T-helper 2 cell treated with Interferon-gamma antibody and Interleukin-4, amounts not matched to agents 100 ng/mL and 5 ng/mL, for 36 hours (primary cell): ENCODE measurements at regions not wholly inside any gene's neighbourhood (a gene's known extent, or its start where the extent isn't known, plus 50 kb on each side); places are given as distances from the start of the nearest gene placed in this dataset.
"Not testable (repeated sequence)": the region's sequence is repeated elsewhere in the genome, so short reads cannot be mapped to it uniquely, and the experiment has no call there.

ENCODE experiments used
- intact Hi-C: fragments of 100-400 bp; cut with micrococcal nuclease; formaldehyde crosslinking; loops from one replicate; pipeline ENCODE4 v1.15.1; 2023

DNA sequence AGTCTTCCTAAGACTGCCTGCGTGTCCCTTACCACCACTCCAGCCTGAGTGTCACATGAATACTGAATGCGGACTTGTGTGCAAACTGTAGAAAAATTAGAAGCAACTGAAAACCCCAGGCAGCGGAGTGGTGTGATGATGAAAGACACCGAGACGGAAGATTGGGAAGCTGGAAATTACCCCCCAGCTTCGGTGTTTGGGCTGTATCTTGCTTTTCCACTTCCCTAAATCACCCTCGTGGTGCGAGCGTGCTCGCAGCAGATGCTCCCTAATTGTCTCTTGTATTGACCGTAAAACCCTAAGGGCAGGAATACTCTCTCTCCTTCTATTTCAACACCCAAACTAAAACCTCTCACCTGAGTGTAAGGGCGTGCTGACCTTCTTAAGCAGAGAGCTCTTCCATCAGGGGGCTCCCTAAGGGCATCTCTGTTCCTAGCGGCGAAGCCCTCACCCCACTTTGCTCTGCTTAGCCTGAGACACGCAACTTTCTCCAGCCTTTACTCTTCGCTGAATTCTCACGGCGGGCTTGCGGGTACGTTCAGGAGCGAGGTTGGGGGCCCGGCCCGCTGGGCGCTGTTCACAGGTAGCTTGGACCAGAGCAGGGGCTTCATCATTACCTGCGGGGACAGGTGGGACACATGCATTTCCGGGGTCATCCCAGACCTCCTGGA is 62.4 kb downstream of the CRYBB2 start:
- intact Hi-C loops: no loop called here

DNA sequence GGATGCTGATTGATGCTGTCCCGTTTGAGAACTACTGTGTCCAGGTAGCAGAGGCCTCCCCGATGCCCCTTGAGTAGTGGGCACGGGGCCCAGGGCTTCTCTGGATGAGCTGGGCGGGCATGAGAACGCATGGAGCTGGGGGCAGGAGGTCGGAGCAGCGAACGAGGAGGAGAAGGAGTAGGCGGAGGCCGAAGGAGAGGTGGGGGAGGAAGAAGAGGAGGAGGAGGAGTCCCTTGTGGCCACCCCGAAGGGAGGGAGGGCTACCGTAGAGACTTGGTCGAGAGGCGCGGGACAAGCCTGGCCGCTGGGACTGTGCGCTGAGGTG is 62.9 kb downstream of the CRYBB2 start:
- intact Hi-C loops: no loop called here

DNA sequence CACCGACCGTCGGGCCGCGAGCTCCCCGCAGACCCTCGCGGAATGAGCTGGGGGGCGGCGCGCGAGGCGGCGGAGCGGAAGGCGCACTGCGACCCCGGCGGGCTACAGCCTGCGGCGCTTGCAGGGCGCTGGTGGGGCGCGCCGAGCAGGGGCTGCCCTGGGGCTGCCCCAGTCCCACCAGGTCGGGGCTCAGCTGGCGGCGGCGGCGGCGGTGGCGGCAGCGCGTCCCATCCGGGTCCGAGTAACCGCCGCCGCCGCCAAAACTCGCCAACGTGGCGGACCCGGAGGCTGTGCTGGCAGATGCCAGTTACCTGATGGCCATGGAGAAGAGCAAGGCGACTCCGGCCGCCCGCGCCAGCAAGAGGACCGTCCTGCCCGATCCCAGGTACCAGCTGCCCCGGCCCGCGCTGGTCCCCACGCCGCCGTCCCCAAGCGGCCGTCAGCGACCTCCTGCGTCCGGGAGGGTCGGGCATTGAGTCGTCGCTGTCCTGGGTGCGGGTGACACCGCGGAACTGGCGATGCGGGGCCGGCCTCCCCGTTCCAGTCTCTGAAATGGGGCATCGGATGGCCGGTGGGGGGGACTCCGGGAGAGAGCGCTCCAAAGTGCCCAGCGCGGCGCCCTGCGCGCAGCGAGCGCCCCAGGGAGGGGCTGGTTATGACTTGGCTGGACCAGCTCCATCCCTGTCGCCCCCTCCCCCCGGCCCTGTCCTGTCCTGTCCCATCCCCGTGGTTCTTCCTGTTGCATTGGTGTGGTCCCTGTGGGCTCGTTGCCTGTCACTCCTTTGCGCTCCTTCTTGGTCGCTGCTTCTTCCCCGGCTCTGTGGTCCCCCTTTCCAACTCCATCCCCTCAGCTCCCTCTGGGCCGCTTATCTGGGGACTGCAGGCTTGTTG is 63.5 kb downstream of the CRYBB2 start:
- intact Hi-C loops: no loop called here

DNA sequence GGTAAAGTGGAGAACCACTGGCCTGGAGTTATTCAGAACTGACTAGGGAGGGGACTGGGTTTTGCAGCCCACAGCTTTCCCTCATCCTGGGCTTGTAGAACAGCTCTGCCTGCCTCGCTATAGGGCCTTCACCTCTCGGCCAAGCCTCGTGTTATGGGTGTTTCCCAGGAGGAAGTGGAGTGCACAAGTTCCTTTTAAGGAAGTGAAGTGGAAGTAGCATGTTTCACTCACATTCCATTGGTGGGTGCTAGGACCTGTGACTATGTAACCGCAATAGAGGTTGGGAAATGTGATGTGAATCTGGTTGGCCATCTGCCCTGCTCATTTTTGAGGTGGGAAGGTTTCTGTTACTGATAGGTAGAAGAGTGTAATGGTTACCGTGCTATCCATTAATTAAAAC is 69.0 kb downstream of the CRYBB2 start:
- intact Hi-C loops: not testable (repeated sequence)

DNA sequence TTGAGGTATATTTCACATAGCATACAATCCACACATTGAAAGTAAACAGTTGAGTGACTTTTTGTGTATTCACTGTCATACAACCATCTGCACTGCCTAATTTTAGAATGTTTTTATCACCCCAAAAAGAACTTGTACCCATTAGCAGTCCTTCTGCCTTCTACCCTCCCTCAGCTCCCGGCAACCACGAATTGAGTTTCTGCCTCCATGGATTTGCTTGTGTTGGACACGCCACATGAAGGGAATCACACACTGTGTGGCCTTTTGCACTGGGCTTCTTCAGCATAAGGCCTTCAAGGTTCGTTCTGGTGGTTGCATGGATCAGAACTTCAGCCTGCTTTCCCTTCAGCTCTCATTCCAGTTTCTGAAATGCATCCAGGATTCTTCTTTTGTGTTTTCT is 82.5 kb downstream of the CRYBB2 start:
- intact Hi-C loops: not testable (repeated sequence)

DNA sequence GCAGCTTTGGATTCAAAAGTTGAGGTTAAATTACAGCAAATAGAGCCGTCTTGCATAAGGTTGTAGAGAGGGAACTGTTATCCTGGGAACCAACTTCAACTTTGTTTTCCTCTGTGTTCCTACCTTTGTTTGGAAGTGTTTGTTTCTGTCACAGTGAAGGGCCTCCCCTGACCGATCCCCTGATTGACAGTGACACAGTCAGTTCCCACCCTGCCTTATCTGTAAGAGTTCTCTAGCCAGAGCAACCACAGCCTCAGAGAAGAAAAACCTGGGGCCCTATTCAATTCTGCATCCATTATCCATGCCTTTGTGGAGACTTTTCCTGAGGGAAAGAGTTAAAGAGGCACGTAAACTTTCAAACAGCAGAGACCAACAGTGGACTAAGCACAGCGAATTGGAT is 90.1 kb downstream of the CRYBB2 start:
- intact Hi-C loops: not testable (repeated sequence)

DNA sequence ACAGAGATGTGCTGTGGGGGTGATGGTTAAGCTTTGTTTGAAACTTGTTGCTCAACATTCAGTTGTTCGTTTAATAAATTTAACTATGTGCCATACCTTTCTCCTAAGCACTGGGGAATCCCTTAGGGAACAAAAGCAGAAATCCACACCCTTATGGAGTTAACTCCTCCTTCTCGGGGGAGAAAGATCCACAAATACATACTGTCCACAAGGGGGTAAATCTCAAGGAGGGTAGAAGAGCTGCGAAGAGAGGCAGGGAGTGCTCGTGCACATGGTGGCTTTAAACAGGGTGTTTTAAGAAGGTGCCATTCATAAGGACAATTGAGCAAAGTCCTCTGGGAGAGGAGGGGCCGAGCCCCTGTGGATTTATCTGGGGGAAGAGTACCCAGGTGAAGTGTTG is 92.5 kb downstream of the CRYBB2 start:
- intact Hi-C loops: not testable (repeated sequence)

DNA sequence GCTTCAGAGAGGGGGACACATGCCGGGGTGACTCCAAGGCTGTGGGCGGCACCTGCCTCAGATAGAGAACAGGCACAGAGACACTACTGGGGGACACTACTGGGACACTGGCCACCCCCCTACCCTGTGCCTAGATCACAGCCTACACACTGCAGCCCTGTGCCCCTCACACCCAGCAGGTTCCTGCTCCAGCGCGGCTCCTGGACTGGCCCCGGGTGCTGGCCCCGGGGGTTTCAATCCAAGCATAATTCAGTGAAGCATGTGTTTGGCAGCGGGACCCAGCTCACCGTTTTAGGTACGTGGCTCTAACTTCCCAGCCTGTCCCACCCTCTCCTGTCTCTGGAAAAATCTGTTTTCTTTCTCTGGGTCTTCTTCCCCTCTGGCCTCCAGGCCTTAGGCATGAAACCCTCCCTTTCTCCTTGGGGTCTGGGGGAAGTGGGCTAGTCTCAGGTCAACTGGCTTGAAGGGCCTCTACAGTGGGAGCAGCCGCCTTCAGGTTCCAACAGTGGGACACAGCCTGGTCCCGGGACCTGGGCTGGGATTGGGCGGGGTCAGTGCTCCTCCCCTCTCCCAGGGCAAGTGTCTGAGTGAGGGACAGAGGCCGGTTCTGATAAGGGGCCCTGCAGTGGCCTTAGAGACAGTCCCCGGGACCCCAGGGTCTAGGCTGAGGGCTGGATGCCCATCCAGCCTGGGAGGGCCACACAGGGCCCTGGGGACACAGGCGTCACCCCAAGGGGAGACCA is 98.8 kb downstream of the CRYBB2 start:
- intact Hi-C loops: no loop called here

DNA sequence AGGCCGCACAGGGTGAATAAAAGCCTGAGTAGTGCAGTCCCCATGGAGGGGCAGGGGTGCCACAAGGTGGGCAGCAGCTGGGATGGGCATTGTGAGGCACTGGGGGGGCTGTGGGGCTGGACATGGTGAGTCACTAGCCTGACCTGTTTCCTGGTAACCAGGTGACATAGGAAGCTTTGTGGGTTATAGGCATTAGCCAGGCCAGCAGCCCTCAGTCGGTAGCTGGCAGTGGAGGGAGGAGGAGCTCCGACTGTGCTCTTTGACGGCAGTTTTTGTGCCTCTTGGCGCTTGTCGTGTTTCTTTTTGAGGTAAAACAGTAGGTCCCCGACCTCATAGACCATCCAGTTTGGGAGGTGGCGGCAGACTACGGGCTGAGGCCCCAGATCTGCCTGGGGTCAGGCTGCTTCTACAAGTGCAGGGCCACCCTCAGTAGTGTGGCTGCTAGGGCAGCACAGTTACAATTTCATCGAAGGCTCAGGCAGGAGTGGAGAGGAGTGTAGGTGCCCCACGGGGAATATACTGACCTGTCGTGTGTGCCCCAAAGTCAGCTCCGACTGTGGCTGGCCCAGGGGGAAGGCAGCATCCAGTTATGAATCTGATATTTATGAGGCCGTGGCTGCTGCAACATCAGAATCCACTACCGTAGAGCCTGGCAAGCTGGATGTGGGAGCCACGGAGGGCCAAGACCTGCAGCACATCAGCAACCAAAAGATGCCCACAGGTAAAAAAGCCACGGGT is 107.7 kb downstream of the CRYBB2 start:
- intact Hi-C loops: no loop called here

DNA sequence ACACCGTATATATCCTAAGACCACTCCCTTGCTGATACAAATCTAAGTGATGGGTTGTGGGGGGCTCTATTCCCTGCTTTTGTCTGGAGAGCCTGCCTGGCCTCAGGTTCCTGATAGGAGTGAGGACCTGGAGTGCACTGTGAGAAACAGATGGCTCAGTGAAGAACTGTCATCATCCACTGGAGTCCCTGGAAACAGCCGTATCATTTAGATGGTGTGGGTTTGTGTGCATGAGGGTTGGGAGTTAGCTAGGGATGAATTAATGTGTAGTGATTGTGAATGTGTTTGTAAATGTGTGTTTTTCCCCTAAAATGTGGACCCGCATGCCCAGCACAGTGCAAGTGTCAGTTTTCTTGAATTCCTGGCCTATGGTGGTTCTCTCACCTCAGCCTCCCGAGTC is 111.6 kb downstream of the CRYBB2 start:
- intact Hi-C loops: loop anchor here (5.0 kb wide), 1 partner anchor 249 kb away; no protein-coding TSS in a partner anchor

DNA sequence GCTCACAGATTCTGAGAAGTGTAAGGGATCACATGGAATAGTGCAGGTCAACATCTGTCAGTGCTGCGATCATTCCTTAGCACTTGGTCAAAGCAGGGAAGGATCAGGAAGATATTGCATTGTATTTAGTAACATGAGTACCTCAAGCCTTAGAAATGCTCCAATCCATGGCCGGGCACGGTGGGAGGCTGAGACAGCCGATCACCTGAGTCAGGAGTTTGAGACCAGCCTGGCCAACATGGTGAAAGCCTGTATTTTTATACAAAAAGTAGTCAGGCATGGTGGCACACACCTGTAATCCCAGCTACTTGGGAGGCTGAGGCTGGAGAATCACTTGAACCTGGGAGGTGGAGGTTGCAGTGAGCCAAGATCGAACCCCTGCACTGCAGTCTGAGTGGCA is 112.5 kb downstream of the CRYBB2 start:
- intact Hi-C loops: loop anchor here (5.0 kb wide), 1 partner anchor 250 kb away; no protein-coding TSS in a partner anchor

DNA sequence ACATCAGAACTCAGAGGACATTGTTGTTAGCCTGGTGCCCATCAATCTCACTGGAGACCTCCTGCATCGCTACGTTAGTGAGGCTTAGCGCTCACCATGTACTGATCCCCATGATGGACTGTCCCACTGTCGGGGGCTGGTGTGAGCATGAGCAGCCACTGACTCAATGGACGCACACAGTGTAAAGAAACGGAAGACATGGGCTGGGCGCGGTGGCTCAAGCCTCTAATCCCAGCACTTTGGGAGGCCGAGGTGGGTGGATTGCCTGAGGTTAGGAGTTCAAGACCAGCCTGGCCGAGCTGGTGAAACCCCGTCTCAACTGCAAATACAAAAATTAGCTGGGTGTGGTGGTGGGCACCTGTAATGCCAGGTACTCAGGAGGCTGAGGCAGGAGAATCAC is 112.9 kb downstream of the CRYBB2 start:
- intact Hi-C loops: loop anchor here (5.0 kb wide), 1 partner anchor 250 kb away; no protein-coding TSS in a partner anchor

DNA sequence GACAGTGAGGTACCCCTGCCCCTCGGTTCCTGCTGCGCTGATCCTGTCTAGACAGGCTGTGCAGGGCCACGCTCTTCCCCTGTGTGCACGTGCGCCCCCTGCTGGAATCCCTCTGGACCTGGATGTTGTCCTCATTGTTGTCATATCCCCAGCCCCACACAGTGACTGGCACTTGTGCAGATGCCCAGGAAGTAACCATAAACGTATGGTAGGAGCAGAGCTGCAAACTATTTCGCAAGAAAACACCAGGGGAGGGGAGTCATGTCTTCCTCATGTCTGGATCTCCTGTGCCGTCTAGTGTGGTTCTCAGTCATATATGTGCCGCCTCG is 114.7 kb downstream of the CRYBB2 start:
- intact Hi-C loops: loop anchor here (5.0 kb wide), 1 partner anchor 252 kb away; no protein-coding TSS in a partner anchor

DNA sequence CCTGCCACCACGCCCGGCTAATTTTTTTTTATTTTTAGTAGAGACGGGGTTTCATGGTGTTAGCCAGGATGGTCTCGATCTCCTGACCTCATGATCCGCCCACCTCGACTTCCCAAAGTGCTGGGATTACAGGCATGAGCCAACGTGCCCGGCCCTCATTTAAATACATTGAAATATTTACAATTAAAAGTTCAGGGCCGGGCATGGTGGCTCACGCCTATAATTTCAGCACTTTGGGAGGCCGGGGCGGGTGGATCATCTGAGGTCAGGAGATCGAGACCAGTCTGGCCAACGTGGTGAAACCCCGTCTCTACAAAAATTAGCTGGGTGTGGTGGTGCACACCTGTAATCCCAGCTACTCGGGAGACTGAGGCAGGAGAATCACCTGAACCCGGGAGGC is 115.2 kb downstream of the CRYBB2 start:
- intact Hi-C loops: loop anchor here (5.0 kb wide), 1 partner anchor 252 kb away; no protein-coding TSS in a partner anchor

DNA sequence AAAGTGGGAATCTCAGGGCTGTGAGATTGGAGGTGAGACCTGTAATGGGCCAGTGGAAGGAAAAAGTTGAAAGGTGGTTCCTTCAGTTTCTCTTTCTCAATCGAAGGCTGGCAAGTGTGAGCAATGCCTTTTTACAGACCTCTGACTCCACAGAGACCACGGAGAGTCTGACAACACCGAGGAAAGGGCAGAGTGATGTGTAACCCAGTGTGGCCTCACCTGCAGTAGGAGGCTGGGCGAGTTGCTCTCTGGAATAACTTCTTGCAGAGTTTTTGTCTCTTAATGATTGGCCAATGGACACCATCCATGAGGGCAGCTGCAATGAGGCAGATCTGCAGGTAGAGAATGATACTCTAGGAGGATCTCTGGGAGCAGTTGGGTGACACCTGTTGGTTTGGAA is 115.8 kb downstream of the CRYBB2 start:
- intact Hi-C loops: not testable (repeated sequence)

DNA sequence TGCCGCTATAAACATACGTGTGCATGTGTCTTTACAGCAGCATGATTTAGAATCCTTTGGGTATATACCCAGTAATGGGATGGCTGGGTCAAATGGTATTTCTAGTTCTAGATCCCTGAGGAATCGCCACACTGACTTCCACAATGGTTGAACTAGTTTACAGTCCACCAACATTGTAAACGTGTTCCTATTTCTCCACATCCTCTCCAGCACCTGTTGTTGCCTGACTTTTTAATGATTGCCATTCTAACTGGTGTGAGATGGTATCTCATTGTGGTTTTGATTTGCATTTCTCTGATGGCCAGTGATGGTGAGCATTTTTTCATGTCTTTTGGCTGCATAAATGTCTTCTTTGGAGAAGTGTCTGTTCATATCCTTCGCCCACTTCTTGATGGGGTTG is 121.1 kb downstream of the CRYBB2 start:
- intact Hi-C loops: not testable (repeated sequence)

DNA sequence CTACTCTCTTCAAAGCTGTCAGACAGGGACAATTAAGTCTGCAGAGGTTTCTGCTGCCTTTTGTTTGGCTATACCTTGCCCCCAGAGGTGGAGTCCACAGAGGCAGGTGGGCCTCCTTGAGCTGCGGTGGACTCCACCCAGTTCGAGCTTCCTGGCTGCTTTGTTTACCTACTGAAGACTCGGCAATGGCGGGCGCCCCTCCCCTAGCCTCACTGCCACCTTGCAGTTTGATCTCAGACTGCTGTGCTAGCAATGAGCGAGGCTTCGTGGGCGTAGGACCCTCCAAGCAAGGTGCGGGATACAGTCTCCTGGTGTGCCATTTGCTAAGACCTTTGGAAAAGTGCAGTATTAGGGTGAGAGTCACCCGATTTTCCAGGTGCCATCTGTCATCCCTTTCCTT is 124.9 kb downstream of the CRYBB2 start:
- intact Hi-C loops: not testable (repeated sequence)

DNA sequence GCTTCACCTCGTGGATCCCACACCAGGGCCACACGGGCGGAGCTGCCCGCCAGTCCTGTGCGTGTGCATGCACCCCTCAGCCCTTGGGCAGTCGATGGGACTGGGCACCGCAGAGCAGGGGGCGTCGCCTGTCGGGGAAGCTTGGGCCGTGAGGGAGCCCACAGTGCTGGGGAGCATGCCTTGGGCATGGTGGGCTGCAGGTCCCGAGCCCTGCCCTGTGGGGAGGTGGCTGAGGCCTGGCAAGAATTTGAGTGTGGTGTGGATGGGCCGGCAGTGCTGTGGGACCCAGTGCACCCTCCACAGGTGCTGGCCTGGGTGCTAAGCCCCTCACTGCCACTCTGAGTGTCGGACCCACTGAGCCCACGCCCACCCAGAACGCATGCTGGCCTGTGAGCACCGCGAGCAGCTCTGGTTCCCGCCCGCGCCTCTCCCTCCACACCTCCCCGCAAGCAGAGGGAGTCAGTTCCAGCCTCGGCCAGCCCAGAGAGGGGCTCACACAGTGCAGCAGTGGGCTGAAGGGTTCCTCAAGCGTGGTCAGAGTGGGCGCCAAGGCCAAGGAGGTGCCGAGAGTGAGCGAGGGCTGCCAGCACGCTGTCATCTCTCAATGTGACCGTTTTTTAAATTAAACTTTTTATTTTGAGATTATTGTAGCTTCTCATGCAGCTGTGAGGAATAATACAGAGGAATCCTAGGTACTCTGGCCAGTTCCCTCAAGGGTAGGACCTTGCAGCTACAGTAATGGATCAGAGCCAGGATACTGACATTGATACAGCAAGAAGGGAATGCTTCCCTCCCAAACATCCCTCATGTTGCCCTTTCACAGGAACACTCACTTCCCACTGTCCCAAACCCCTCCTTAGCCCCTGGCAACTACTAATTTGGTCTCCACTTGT is 127.7 kb downstream of the CRYBB2 start:
- intact Hi-C loops: no loop called here

DNA sequence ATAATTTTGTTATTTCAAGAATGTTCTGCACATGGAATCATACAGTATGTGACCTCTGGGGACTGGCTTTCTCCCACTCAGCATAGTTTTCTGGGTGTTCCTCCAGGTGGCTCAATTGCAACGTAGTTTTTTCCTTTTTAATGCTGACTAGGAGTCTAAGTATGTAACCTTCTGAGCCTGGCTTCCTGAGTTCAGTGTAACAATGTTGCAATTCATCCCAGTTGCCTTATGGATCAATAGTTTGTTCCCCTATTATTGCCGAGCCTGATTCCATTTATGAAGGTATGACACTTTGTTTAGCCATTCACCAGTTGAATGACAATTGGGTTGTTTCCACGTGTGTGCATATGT is 128.3 kb downstream of the CRYBB2 start:
- intact Hi-C loops: no loop called here

DNA sequence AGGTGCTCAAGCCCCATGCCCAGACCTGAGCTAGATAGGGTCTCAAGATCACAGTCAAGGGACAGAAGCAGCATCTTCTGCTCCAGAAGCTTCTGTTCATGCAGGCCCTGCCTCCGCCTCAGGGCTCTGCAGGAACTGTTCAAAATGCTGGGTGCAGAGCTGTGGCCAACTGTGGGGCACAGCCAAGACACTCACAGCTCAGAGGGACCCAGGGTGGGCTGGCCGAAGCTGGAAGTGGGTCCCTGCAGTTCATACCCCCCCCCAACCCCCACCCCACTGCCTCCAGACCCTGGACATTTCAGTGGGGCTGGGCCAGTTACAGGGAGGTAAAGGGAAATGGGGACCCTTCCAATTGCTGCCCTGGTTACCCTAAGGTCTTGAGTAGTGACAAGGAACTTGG is 129.0 kb downstream of the CRYBB2 start:
- intact Hi-C loops: no loop called here
